ENCODE measurements at regions not wholly inside any gene's neighbourhood (a gene's known extent, or its start where the extent isn't known, plus 50 kb on each side); places are given as distances from the start of the nearest gene placed in this dataset.

DNA sequence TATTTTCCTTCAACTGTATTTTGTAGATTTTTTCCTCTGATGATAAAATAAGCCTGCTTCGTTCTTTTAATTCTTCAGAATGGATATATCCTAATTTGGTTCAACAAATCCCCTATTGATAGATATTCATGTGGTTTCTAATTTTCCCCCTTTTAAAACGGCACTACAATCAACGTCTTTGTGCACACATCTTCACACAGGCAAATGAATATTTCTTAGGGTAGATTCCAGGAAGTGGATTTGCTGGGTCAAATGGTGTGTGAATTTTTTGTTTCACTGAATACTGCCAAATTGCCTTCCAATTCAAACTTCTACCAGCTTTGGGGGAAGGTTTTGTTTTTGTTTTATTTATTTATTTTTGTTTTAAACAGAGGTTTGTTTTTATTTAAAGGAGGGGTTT is 287.2 kb downstream of the FOXO1 start:
- WGBS (ENCODE audit: insufficient coverage): no CpG with 5 or more reads among the region's 3 CpGs
- H3K27ac Mint-ChIP-seq: no peak overlapping the region

DNA sequence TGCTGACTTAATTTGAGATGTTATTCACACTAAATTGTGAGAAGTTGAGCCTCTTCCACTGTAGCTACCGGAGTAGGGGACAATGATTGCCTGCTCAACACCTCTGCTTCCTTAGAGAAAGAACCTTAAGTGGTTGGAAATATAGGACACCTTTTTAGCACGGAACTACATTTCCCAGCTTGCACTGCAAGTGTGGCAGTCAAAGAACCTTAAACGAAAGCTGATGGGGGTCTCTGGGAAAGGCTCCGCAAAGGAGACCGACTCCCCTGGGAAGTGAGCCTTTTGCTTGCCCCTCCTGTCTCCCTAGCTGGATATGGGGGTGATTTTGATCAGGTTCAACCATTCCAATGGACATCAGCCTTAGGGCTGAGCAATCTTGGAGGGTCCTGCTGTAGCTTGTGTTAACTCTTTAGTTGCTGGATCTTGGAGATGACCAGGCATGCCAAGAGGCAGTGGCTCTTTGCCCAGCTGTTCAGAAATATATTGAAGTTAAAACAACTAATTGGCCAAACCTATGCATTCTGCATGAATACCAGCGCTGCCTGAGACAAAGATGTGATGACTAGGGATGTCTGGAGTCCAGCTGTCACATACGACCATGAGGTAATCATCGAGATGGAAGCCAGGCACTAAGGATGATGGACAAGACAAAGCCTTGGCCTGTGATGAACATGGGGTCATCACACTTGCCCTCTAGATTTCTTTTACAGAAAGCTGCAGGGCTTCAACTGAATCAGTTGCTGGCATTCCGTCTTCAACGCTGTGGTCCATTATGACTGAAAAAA is 286.5 kb downstream of the FOXO1 start:
- peaks cover 7% of the 10 kb centered on the region for H3K4me1 Mint-ChIP-seq
- peak overlapping the region in 1 of 7 donors; percentile 65 for H3K27ac Mint-ChIP-seq
- Histone ChIP-seq H3K4me1 (ENCODE audit: control insufficient read depth in 1 of 2, insufficient read depth in 2 of 2, low read length in 2 of 2) (no peaks in the 10 kb centered on the region), H3K27ac (ENCODE audit: low read depth in 1 of 2, low read length in 2 of 2) (no peak overlapping the region), H3K79me2 (ENCODE audit: insufficient read depth, low read length) (no peaks in the 10 kb centered on the region), H3K9ac (ENCODE audit: insufficient read depth, low read length, poor library complexity, severe bottlenecking) (no peak overlapping the region), H2AFZ (ENCODE audit: insufficient read depth, low read depth, low read length, poor library complexity, severe bottlenecking) (no peak overlapping the region), H3K4me2 (replicated peaks; ENCODE audit: extremely low read depth, low read length, poor library complexity, severe bottlenecking) (no peak overlapping the region), H3K36me3 (replicated peaks in 1 of 2; ENCODE audit: control insufficient read depth in 1 of 2, insufficient read depth in 2 of 2, low read length in 2 of 2) (no peaks in the 10 kb centered on the region), H3K9me3 (replicated peaks in 1 of 2; ENCODE audit: control insufficient read depth in 1 of 2, insufficient read depth in 1 of 2, low read length in 2 of 2) (no peaks in the 10 kb centered on the region), H3K4me3 (replicated peaks in 1 of 3; ENCODE audit: low read depth in 2 of 3, low read length in 3 of 3) (no peak overlapping the region), H4K20me1 (ENCODE audit: insufficient read depth, low read length) (no peaks in the 10 kb centered on the region), H3K27me3 (ENCODE audit: control insufficient read depth in 2 of 2, insufficient read depth in 2 of 2, low read length in 2 of 2) (no peaks in the 10 kb centered on the region)
- intact Hi-C loops (cut with micrococcal nuclease): no loop called here
- WGBS (ENCODE audit: insufficient coverage): 96% methylated on average over 7 of the region's 10 CpGs
- no peaks in the 10 kb centered on the region for H3K36me3 Mint-ChIP-seq
- H3K9me3 Mint-ChIP-seq: peaks cover 0 to 4% (median 3%) of the 10 kb centered on the region in 7 donors
- TF ChIP-seq, protein P1, sequence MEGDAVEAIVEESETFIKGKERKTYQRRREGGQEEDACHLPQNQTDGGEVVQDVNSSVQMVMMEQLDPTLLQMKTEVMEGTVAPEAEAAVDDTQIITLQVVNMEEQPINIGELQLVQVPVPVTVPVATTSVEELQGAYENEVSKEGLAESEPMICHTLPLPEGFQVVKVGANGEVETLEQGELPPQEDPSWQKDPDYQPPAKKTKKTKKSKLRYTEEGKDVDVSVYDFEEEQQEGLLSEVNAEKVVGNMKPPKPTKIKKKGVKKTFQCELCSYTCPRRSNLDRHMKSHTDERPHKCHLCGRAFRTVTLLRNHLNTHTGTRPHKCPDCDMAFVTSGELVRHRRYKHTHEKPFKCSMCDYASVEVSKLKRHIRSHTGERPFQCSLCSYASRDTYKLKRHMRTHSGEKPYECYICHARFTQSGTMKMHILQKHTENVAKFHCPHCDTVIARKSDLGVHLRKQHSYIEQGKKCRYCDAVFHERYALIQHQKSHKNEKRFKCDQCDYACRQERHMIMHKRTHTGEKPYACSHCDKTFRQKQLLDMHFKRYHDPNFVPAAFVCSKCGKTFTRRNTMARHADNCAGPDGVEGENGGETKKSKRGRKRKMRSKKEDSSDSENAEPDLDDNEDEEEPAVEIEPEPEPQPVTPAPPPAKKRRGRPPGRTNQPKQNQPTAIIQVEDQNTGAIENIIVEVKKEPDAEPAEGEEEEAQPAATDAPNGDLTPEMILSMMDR (IDR thresholded peaks at IDR 0.05): no peak
- peaks cover 3 to 6% (median 5%) of the 10 kb centered on the region in 3 donors for H3K27me3 Mint-ChIP-seq (ENCODE audit: low read depth in 3 of 3)
- DNase-seq: no peak
- H3K4me3 Mint-ChIP-seq: no peak overlapping the region

More for the DNA sequence above, 287.2 kb downstream of the FOXO1 start:
- no peaks in the 10 kb centered on the region for H3K4me1 ChIP-seq (ENCODE audit: control insufficient read depth in 1 of 2, insufficient read depth in 2 of 2, low read length in 2 of 2)
- no peak for DNase-seq
- H3K4me3 ChIP-seq (replicated peaks in 1 of 3; ENCODE audit: low read depth in 2 of 3, low read length in 3 of 3): no peak overlapping the region
- intact Hi-C loops (cut with micrococcal nuclease): no loop called here
- Mint-ChIP-seq H3K4me1 (peaks cover 7% of the 10 kb centered on the region), H3K4me3 (no peak overlapping the region), H3K36me3 (no peaks in the 10 kb centered on the region), H3K27me3 (ENCODE audit: low read depth in 3 of 3) (peaks cover 2 to 6% (median 5%) of the 10 kb centered on the region in 3 donors), H3K9me3 (peaks cover 2 to 4% (median 3%) of the 10 kb centered on the region in 7 donors)
- H3K4me2 ChIP-seq (replicated peaks; ENCODE audit: extremely low read depth, low read length, poor library complexity, severe bottlenecking): no peak overlapping the region
- H3K27ac ChIP-seq (ENCODE audit: low read depth in 1 of 2, low read length in 2 of 2): no peak overlapping the region
- no peaks in the 10 kb centered on the region for H4K20me1 ChIP-seq (ENCODE audit: insufficient read depth, low read length)
- no peaks in the 10 kb centered on the region for H3K9me3 ChIP-seq (replicated peaks in 1 of 2; ENCODE audit: control insufficient read depth in 1 of 2, insufficient read depth in 1 of 2, low read length in 2 of 2)
- no peaks in the 10 kb centered on the region for H3K79me2 ChIP-seq (ENCODE audit: insufficient read depth, low read length)
- no peaks in the 10 kb centered on the region for H3K27me3 ChIP-seq (ENCODE audit: control insufficient read depth in 2 of 2, insufficient read depth in 2 of 2, low read length in 2 of 2)
- no peak overlapping the region for H3K9ac ChIP-seq (ENCODE audit: insufficient read depth, low read length, poor library complexity, severe bottlenecking)
- TF ChIP-seq, protein P1 (IDR thresholded peaks at IDR 0.05): no peak
- no peaks in the 10 kb centered on the region for H3K36me3 ChIP-seq (replicated peaks in 1 of 2; ENCODE audit: control insufficient read depth in 1 of 2, insufficient read depth in 2 of 2, low read length in 2 of 2)
- H2AFZ ChIP-seq (ENCODE audit: insufficient read depth, low read depth, low read length, poor library complexity, severe bottlenecking): no peak overlapping the region
